ENCODE measurements at regions not wholly inside any gene's neighbourhood (a gene's known extent, or its start where the extent isn't known, plus 50 kb on each side); places are given as distances from the start of the nearest gene placed in this dataset.

- no peak overlapping the region for H3K9ac ChIP-seq (ENCODE audit: low read depth, low read length)
- H2BK5ac ChIP-seq (ENCODE audit: low read depth, low read length, poor library complexity, severe bottlenecking): no peak overlapping the region
- no peak for TF ChIP-seq CHD1 (IDR thresholded peaks at IDR 0.05; ENCODE audit: low read depth, low read length)
- TF ChIP-seq RFX5 (IDR thresholded peaks at IDR 0.05; ENCODE audit: low read depth, low read length): no peak
- TF ChIP-seq RAD21 (IDR thresholded peaks at IDR 0.05; ENCODE audit: low read length): no peak
- TF ChIP-seq, protein P1, sequence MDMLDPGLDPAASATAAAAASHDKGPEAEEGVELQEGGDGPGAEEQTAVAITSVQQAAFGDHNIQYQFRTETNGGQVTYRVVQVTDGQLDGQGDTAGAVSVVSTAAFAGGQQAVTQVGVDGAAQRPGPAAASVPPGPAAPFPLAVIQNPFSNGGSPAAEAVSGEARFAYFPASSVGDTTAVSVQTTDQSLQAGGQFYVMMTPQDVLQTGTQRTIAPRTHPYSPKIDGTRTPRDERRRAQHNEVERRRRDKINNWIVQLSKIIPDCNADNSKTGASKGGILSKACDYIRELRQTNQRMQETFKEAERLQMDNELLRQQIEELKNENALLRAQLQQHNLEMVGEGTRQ (IDR thresholded peaks at IDR 0.05; ENCODE audit: low read depth, low read length): no peak
- TF ChIP-seq POLR2A (IDR thresholded peaks at IDR 0.05; ENCODE audit: low read depth, low read length): no peak
- no peak for TF ChIP-seq MAFK (IDR thresholded peaks at IDR 0.05; ENCODE audit: low read depth, low read length)
- no peak for TF ChIP-seq MAZ (IDR thresholded peaks at IDR 0.05; ENCODE audit: borderline replicate concordance, low read depth, low read length)
- TF ChIP-seq RCOR1 (IDR thresholded peaks at IDR 0.05; ENCODE audit: insufficient replicate concordance, low read length): no peak
- TF ChIP-seq, protein P2, sequence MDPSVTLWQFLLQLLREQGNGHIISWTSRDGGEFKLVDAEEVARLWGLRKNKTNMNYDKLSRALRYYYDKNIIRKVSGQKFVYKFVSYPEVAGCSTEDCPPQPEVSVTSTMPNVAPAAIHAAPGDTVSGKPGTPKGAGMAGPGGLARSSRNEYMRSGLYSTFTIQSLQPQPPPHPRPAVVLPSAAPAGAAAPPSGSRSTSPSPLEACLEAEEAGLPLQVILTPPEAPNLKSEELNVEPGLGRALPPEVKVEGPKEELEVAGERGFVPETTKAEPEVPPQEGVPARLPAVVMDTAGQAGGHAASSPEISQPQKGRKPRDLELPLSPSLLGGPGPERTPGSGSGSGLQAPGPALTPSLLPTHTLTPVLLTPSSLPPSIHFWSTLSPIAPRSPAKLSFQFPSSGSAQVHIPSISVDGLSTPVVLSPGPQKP (IDR thresholded peaks at IDR 0.05; ENCODE audit: borderline replicate concordance, low read depth, low read length): no peak
- TF ChIP-seq FOS (IDR thresholded peaks at IDR 0.05; ENCODE audit: low read depth, low read length): no peak
- TF ChIP-seq CEBPB (IDR thresholded peaks at IDR 0.05; ENCODE audit: low read depth, low read length): no peak
- TF ChIP-seq MXI1 (IDR thresholded peaks at IDR 0.05; ENCODE audit: borderline replicate concordance, low read depth, low read length): no peak
- POLR2A ChIA-PET (ENCODE audit: unreplicated experiment): no interaction called here
- no peak overlapping the region for H3K4ac ChIP-seq (ENCODE audit: low read depth, low read length)
- dilution Hi-C loops (cut with HindIII; ENCODE audit: low sequenced_read_pairs, unreplicated experiment): no loop called here
- H3K9me3 ChIP-seq (ENCODE audit: control insufficient read depth, insufficient read depth, low read length): no peaks in the 10 kb centered on the region
- no peak overlapping the region for H2AK5ac ChIP-seq (ENCODE audit: low read depth, low read length)
- no TSS peak for BruUV-seq (replicated peaks)
- H3K18ac ChIP-seq (ENCODE audit: low read depth, low read length): no peak overlapping the region
- no peaks in the 10 kb centered on the region for H3K27me3 ChIP-seq (ENCODE audit: control insufficient read depth, insufficient read depth, low read length)
- CTCF ChIA-PET: no interaction called here
- no peaks in the 10 kb centered on the region for H3K79me1 ChIP-seq (ENCODE audit: low read depth in 1 of 2, low read length in 2 of 2)
- DNase-seq (no peak), ATAC-seq (ENCODE audit: low read depth) (no peak)
- H2AFZ ChIP-seq (replicated peaks; ENCODE audit: low read length, poor library complexity): no peak overlapping the region
- intact Hi-C loops (cut with micrococcal nuclease): no loop called here
- no peak overlapping the region for H2BK20ac ChIP-seq (ENCODE audit: low read depth, low read length)
- H3K4me2 ChIP-seq (ENCODE audit: low read depth, low read length): no peak overlapping the region
- H3K56ac ChIP-seq (ENCODE audit: extremely low read depth, insufficient read depth, low read length): no peak overlapping the region
- no peak overlapping the region for H2BK120ac ChIP-seq (ENCODE audit: low read depth, low read length)
- H3K23ac ChIP-seq (ENCODE audit: low read depth, low read length): no peak overlapping the region
- H4K5ac ChIP-seq (ENCODE audit: low read depth, low read length): no peak overlapping the region
- no peak overlapping the region for H4K8ac ChIP-seq (ENCODE audit: low read depth in 2 of 2, low read length in 2 of 2)
- H4K20me1 ChIP-seq (ENCODE audit: insufficient read depth, low read length): no peaks in the 10 kb centered on the region
- no peaks in the 10 kb centered on the region for H3K9me1 ChIP-seq (ENCODE audit: insufficient read depth, low read length)
- H3K4me1 ChIP-seq (ENCODE audit: control insufficient read depth, insufficient read depth, low read length): no peaks in the 10 kb centered on the region
- H3K14ac ChIP-seq (replicated peaks; ENCODE audit: low read depth, low read length): no peak overlapping the region
- no peak overlapping the region for H4K91ac ChIP-seq (ENCODE audit: insufficient read depth, low read depth, low read length)
- no peak overlapping the region for H3K27ac ChIP-seq (ENCODE audit: insufficient read depth, low read length)
- in situ Hi-C loops (cut with MboI; ENCODE audit: low sequenced_read_pairs): no loop called here
- no peak overlapping the region for H2AK9ac ChIP-seq (replicated peaks; ENCODE audit: low read depth, low read length, poor library complexity)
- H2BK15ac ChIP-seq (ENCODE audit: low read depth, low read length): no peak overlapping the region
- H3K36me3 ChIP-seq (ENCODE audit: control insufficient read depth, insufficient read depth, low read length): no peaks in the 10 kb centered on the region
- no peak overlapping the region for H3K4me3 ChIP-seq (ENCODE audit: insufficient read depth, low read depth, low read length)
Measured at GRCh38 chr4:136121426-136121825, 1410.9 kb downstream of the PCDH18 start.

Data from IMR-90 (cell line).